OCI-LY1 (cell line): ENCODE measurements at regions not wholly inside any gene's neighbourhood (a gene's known extent, or its start where the extent isn't known, plus 50 kb on each side); places are given as distances from the start of the nearest gene placed in this dataset.

Experiments
- EZH2 ChIP-seq: fragments of 200-600 bp; sonication (generic), shearing (Covaris generic); IDR thresholded peaks from 2 replicates; pipeline ENCODE4 v1.8.0; 2017; ENCODE audit warnings: borderline replicate concordance, mixed run types, mild to moderate bottlenecking, antibody characterized with exemption, low read length, moderate library complexity, mixed read lengths
- TF ChIP-seq, protein P1 (sequence below): fragments of 200-600 bp; sonication (generic), shearing (Covaris generic); IDR thresholded peaks from 2 replicates; pipeline ENCODE4 v1.5.1; 2017; ENCODE audit warnings: mild to moderate bottlenecking, antibody characterized with exemption, low read length, moderate library complexity, mixed read lengths

DNA sequence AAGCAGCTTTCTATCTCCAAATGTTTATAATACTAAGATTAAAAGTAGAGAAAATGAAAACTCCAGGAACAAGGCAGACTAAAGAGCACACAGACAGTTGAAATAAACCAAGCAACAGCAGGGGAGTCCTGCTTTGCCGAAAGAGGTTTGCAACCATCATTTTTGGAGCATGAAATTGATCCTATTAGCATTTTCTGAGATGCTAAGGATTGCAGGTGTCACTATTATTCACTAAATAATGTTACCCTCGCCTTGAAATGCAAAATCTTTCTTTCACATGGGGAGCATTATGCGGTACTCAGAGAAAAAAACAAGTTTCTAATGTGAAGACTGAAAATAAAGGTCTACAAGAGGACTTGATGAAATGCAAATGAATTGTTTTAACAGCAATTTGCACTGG is 81.7 kb upstream of the DNAJC10 start:
- no peak for TF ChIP-seq EZH2
- TF ChIP-seq, protein P1, sequence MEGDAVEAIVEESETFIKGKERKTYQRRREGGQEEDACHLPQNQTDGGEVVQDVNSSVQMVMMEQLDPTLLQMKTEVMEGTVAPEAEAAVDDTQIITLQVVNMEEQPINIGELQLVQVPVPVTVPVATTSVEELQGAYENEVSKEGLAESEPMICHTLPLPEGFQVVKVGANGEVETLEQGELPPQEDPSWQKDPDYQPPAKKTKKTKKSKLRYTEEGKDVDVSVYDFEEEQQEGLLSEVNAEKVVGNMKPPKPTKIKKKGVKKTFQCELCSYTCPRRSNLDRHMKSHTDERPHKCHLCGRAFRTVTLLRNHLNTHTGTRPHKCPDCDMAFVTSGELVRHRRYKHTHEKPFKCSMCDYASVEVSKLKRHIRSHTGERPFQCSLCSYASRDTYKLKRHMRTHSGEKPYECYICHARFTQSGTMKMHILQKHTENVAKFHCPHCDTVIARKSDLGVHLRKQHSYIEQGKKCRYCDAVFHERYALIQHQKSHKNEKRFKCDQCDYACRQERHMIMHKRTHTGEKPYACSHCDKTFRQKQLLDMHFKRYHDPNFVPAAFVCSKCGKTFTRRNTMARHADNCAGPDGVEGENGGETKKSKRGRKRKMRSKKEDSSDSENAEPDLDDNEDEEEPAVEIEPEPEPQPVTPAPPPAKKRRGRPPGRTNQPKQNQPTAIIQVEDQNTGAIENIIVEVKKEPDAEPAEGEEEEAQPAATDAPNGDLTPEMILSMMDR = no peak
